ENCODE measurements at regions not wholly inside any gene's neighbourhood (a gene's known extent, or its start where the extent isn't known, plus 50 kb on each side); places are given as distances from the start of the nearest gene placed in this dataset.

- no peak for DNase-seq
Measured at GRCh38 chr16:59259074-59259949, 525.2 kb upstream of the GOT2 start.

- DNase-seq = no peak
Measured at GRCh38 chr16:59252317-59252716, 518.2 kb upstream of the GOT2 start.

- no peak for DNase-seq
Measured at GRCh38 chr16:59249011-59249410, 514.9 kb upstream of the GOT2 start.

GRCh38 chr16:59242556-59242955 lies 508.4 kb upstream of the GOT2 start:
- no peak for DNase-seq

- no peak for DNase-seq
Measured at GRCh38 chr16:59238246-59238645, 504.1 kb upstream of the GOT2 start.

GRCh38 chr16:59236804-59237458 lies 502.8 kb upstream of the GOT2 start:
- no peak for DNase-seq

- no peak for DNase-seq
Measured at GRCh38 chr16:59224401-59224800, 490.3 kb upstream of the GOT2 start.

GRCh38 chr16:59220011-59220410 lies 485.9 kb upstream of the GOT2 start:
- no peak for DNase-seq

- no peak for DNase-seq
Measured at GRCh38 chr16:59216291-59216690, 482.2 kb upstream of the GOT2 start.

- DNase-seq = no peak
Measured at GRCh38 chr16:59214455-59214854, 480.3 kb upstream of the GOT2 start.

- DNase-seq = no peak
Measured at GRCh38 chr16:59213952-59214351, 479.8 kb upstream of the GOT2 start.

- no peak for DNase-seq
Measured at GRCh38 chr16:59212492-59213024, 478.4 kb upstream of the GOT2 start.

GRCh38 chr16:59210955-59211541 lies 476.9 kb upstream of the GOT2 start:
- no peak for DNase-seq

- no peak for DNase-seq
Measured at GRCh38 chr16:59205403-59205802, 471.3 kb upstream of the GOT2 start.

GRCh38 chr16:59204589-59204988 lies 470.5 kb upstream of the GOT2 start:
- no peak for DNase-seq

- DNase-seq = no peak
Measured at GRCh38 chr16:59202233-59202862, 468.2 kb upstream of the GOT2 start.

- no peak for DNase-seq
Measured at GRCh38 chr16:59201821-59202220, 467.7 kb upstream of the GOT2 start.

GRCh38 chr16:59201160-59201559 lies 467.0 kb upstream of the GOT2 start:
- DNase-seq = no peak

GRCh38 chr16:59198487-59198886 lies 464.4 kb upstream of the GOT2 start:
- no peak for DNase-seq

- no peak for DNase-seq
Measured at GRCh38 chr16:59195242-59195641, 461.1 kb upstream of the GOT2 start.

- DNase-seq = no peak
Measured at GRCh38 chr16:59193637-59194036, 459.5 kb upstream of the GOT2 start.

GRCh38 chr16:59192551-59193199 lies 458.6 kb upstream of the GOT2 start:
- DNase-seq = no peak

GRCh38 chr16:59190731-59191130 lies 456.6 kb upstream of the GOT2 start:
- no peak for DNase-seq
